SK-N-SH (cell line): ENCODE measurements at regions not wholly inside any gene's neighbourhood (a gene's known extent, or its start where the extent isn't known, plus 50 kb on each side); places are given as distances from the start of the nearest gene placed in this dataset.

Experiments
- CTCF ChIA-PET: fragments of 300-600, 350-600 bp; formaldehyde crosslinking; extraction: SDS; loops from one replicate; lab custom pipeline; 2021; lab: Yijun Ruan, JAX
- POLR2A ChIA-PET: fragments of 350-600 bp; sonication (Branson Sonifier 250); formaldehyde crosslinking; extraction: SDS; loops from one replicate; lab custom pipeline; 2020; ENCODE audit warnings: antibody characterized with exemption, inconsistent platforms; lab: Yijun Ruan, JAX
- DNase-seq: peaks from one replicate; pipeline ENCODE4 v3.0.0; 2012
- H2AFZ ChIP-seq: fragments of 200-600 bp; sonication (generic); 2 replicates; pipeline ENCODE4 v1.8.1; 2016; ENCODE audit warnings: antibody characterized with exemption, mild to moderate bottlenecking, low read depth
- H3F3A ChIP-seq: fragments of 200-600 bp; sonication (generic); replicated peaks from 2 replicates; pipeline ENCODE3; 2016; ENCODE audit warnings: antibody characterized with exemption, mild to moderate bottlenecking; ENCODE audit not compliant: insufficient read depth
- H3K27ac ChIP-seq, 2 experiments: fragments of 200-500 bp in 1 of 2; fragments of 200-600 bp in 1 of 2; sonication (Bioruptor generic) in 1 of 2; sonication (generic), shearing (Covaris generic) in 1 of 2; 2 replicates each; pipeline versions ENCODE4 v1.5.1 to v1.6.1; 2014 to 2016; ENCODE audit warnings: low read depth in 2 of 2, inconsistent platforms in 1 of 2, low read length in 1 of 2, mild to moderate bottlenecking in 1 of 2, mixed read lengths in 1 of 2
- H3K27me3 ChIP-seq: fragments of 200-600 bp; sonication (generic), shearing (Covaris generic); 2 replicates; pipeline ENCODE4 v1.6.1; 2016; ENCODE audit warnings: mixed run types; ENCODE audit not compliant: insufficient read depth
- H3K36me3 ChIP-seq, 2 experiments: fragments of 200-500 bp in 1 of 2; fragments of 200-600 bp in 1 of 2; sonication (Bioruptor generic) in 1 of 2; sonication (generic) in 1 of 2; replicated peaks in 1 of 2; 2 replicates each; pipeline versions ENCODE3 to v1.5.1; 2014 to 2016; ENCODE audit warnings: low read length in 1 of 2, mild to moderate bottlenecking in 1 of 2; ENCODE audit not compliant: insufficient read depth in 2 of 2, control insufficient read depth in 1 of 2
- H3K4me1 ChIP-seq, 2 experiments: fragments of 200-500 bp in 1 of 2; fragments of 200-600 bp in 1 of 2; sonication (Bioruptor generic) in 1 of 2; sonication (generic), shearing (Covaris generic) in 1 of 2; 2 replicates each; pipeline versions ENCODE4 v1.5.1 to v1.6.1; 2014 to 2016; ENCODE audit warnings: low read depth in 1 of 2, low read length in 1 of 2, mixed run types in 1 of 2; ENCODE audit not compliant: insufficient read depth in 2 of 2, control insufficient read depth in 1 of 2
- H3K4me2 ChIP-seq: fragments of 200-600 bp; sonication (generic), shearing (Covaris generic); 2 replicates; pipeline ENCODE4 v1.6.1; 2017; ENCODE audit warnings: mixed run types
- H3K4me3 ChIP-seq, 2 experiments: fragments of 200-500 bp in 1 of 2; fragments of 200-600 bp in 1 of 2; sonication (Bioruptor generic) in 1 of 2; sonication (generic), shearing (Covaris generic) in 1 of 2; 2 replicates each; pipeline versions ENCODE4 v1.5.1 to v1.8.1; 2014 to 2016; ENCODE audit warnings: low read depth in 2 of 2, inconsistent platforms in 1 of 2, low read length in 1 of 2, mild to moderate bottlenecking in 1 of 2, mixed read lengths in 1 of 2, moderate library complexity in 1 of 2
- H3K79me2 ChIP-seq: fragments of 200-600 bp; sonication (generic); 2 replicates; pipeline ENCODE4 v1.8.1; 2017; ENCODE audit warnings: mild to moderate bottlenecking; ENCODE audit not compliant: insufficient read depth
- H3K9ac ChIP-seq: fragments of 200-600 bp; sonication (generic); 2 replicates; pipeline ENCODE4 v1.6.1; 2017; ENCODE audit warnings: mixed run types
- H3K9me2 ChIP-seq: fragments of 200-600 bp; sonication (generic); 2 replicates; pipeline ENCODE4 v1.6.1; 2017; ENCODE audit warnings: mixed run types
- H3K9me3 ChIP-seq: fragments of 200-600 bp; sonication (generic); 2 replicates; pipeline ENCODE4 v1.6.1; 2017; ENCODE audit warnings: mixed run types, mild to moderate bottlenecking, moderate library complexity
- H4K20me1 ChIP-seq: fragments of 200-600 bp; sonication (generic); 2 replicates; pipeline ENCODE4 v1.6.1; 2017; ENCODE audit warnings: mild to moderate bottlenecking, mixed run types; ENCODE audit not compliant: insufficient read depth
- CTCF ChIP-seq: fragments of 200-600 bp; sonication (generic); IDR thresholded peaks from 2 replicates; pipeline ENCODE4 v1.6.1; 2017; ENCODE audit warnings: antibody characterized with exemption, mild to moderate bottlenecking, moderate library complexity
- EZH2phosphoT487 ChIP-seq: fragments of 200-600 bp; sonication (generic); IDR thresholded peaks from 2 replicates; pipeline ENCODE4 v1.6.1; 2017; ENCODE audit warnings: low read depth, mixed run types, mild to moderate bottlenecking, antibody characterized with exemption, moderate library complexity, borderline replicate concordance
- FOXJ3 ChIP-seq: sonication (generic); formaldehyde crosslinking; IDR thresholded peaks from 2 replicates; pipeline ENCODE4 v1.5.1; 2020; ENCODE audit warnings: mild to moderate bottlenecking, missing genetic modification reagents
- FOXM1 ChIP-seq: IDR thresholded peaks from 2 replicates; pipeline ENCODE4 v1.4.0; 2012; ENCODE audit warnings: low read depth, mild to moderate bottlenecking
- GABPA ChIP-seq: IDR thresholded peaks from 2 replicates; pipeline ENCODE4 v1.4.0; 2012; ENCODE audit warnings: low read depth, mild to moderate bottlenecking
- GATA2 ChIP-seq: sonication (generic); formaldehyde crosslinking; IDR thresholded peaks from 2 replicates; pipeline ENCODE4 v1.5.0; 2020; ENCODE audit warnings: mild to moderate bottlenecking, missing genetic modification reagents
- IRF3 ChIP-seq: fragments of 150-350 bp; IDR thresholded peaks from 2 replicates; pipeline ENCODE4 v1.6.1; 2016; ENCODE audit warnings: mild to moderate bottlenecking, low read depth, low read length
- MEF2A ChIP-seq: IDR thresholded peaks from 2 replicates; pipeline ENCODE4 v1.4.0; 2012; ENCODE audit warnings: low read depth, borderline replicate concordance
- NRF1 ChIP-seq: IDR thresholded peaks from 2 replicates; pipeline ENCODE4 v1.6.1; 2012; ENCODE audit warnings: low read depth, mild to moderate bottlenecking, low read length
- PBX3 ChIP-seq: IDR thresholded peaks from 2 replicates; pipeline ENCODE4; 2012
- POLR2AphosphoS5 ChIP-seq: IDR thresholded peaks from 2 replicates; pipeline ENCODE4 v1.6.1; 2012; ENCODE audit warnings: low read depth, low read length
- RCOR1 ChIP-seq: fragments of 150-350 bp; IDR thresholded peaks from 2 replicates; pipeline ENCODE4 v1.6.1; 2017; ENCODE audit warnings: antibody characterized with exemption, low read length
- REST ChIP-seq: IDR thresholded peaks from 2 replicates; pipeline ENCODE4 v1.6.1; 2012; ENCODE audit warnings: mild to moderate bottlenecking, low read depth, low read length, moderate library complexity
- RFX5 ChIP-seq: IDR thresholded peaks from 2 replicates; pipeline ENCODE4 v1.6.1; 2012; ENCODE audit warnings: mild to moderate bottlenecking, improper control_type of control experiment, low read length
- RXRA ChIP-seq: IDR thresholded peaks from 2 replicates; pipeline ENCODE4 v1.4.0; 2012; ENCODE audit warnings: low read depth, mild to moderate bottlenecking, borderline replicate concordance
- SIN3A ChIP-seq: IDR thresholded peaks from 2 replicates; pipeline ENCODE4 v1.6.1; 2012; ENCODE audit warnings: low read depth, mild to moderate bottlenecking, low read length, moderate library complexity, borderline replicate concordance
- SMC3 ChIP-seq: IDR thresholded peaks from 2 replicates; pipeline ENCODE4 v1.6.1; 2012; ENCODE audit warnings: low read depth, low read length, improper control_type of control experiment
- TAF1 ChIP-seq: IDR thresholded peaks from 2 replicates; pipeline ENCODE4 v1.6.1; 2012; ENCODE audit warnings: low read depth, mild to moderate bottlenecking, low read length, moderate library complexity, borderline replicate concordance
- TCF12 ChIP-seq: IDR thresholded peaks from 2 replicates; pipeline ENCODE4 v1.4.0; 2012
- TEAD4 ChIP-seq: IDR thresholded peaks from 2 replicates; pipeline ENCODE4 v1.4.0; 2012; ENCODE audit warnings: mild to moderate bottlenecking, borderline replicate concordance; ENCODE audit not compliant: insufficient read depth
- WGBS: methylation state at CpG from one replicate; pipeline ENCODE4 v1.1.6; 2017; ENCODE audit warnings: low lambda C conversion rate; 5-methylcytosine and 5-hydroxymethylcytosine counted together

GRCh38 chr12:89959179-89959578 lies 250.5 kb upstream of the ATP2B1 start:
- Histone ChIP-seq H4K20me1 (no peaks in the 10 kb centered on the region), H3K4me1 (peaks cover 0 to 3% of the 10 kb centered on the region in 2 experiments; a peak in 3 of 4 replicates), H3K36me3 (no peaks in the 10 kb centered on the region), H3K27me3 (no peaks in the 10 kb centered on the region), H3K27ac (no peak overlapping the region), H3K4me2 (no peak overlapping the region), H3F3A (no peaks in the 10 kb centered on the region), H3K9me2 (no peaks in the 10 kb centered on the region), H3K4me3 (no peak overlapping the region), H3K9me3 (no peaks in the 10 kb centered on the region), H3K79me2 (no peaks in the 10 kb centered on the region), H3K9ac (no peak overlapping the region), H2AFZ (no peak overlapping the region)
- ChIA-PET CTCF (no interaction called here), POLR2A (no interaction called here)
- TF ChIP-seq TCF12 (no peak), EZH2phosphoT487 (no peak), RCOR1 (no peak), TEAD4 (no peak), POLR2AphosphoS5 (no peak), RXRA (no peak), FOXM1 (no peak), PBX3 (no peak), TAF1 (no peak), MEF2A (no peak), NRF1 (no peak), CTCF (no peak), SIN3A (no peak), FOXJ3 (CRISPR knock-in tag) (no peak), SMC3 (no peak), GATA2 (CRISPR knock-in tag) (no peak), GABPA (no peak), RFX5 (no peak)
- WGBS = 42% methylated on average over 1 of the region's 1 CpG
- DNase-seq = no peak

- Histone ChIP-seq H3K4me2 (no peak overlapping the region), H3K4me3 (no peak overlapping the region), H3K36me3 (no peaks in the 10 kb centered on the region), H3K79me2 (no peaks in the 10 kb centered on the region), H3F3A (no peaks in the 10 kb centered on the region), H3K9me2 (no peaks in the 10 kb centered on the region), H3K4me1 (peaks cover 3 to 7% of the 10 kb centered on the region in 2 experiments; a peak in 3 of 4 replicates), H2AFZ (no peak overlapping the region), H3K9ac (no peak overlapping the region), H3K27ac (no peak overlapping the region), H4K20me1 (no peaks in the 10 kb centered on the region), H3K9me3 (no peaks in the 10 kb centered on the region), H3K27me3 (no peaks in the 10 kb centered on the region)
- ChIA-PET CTCF (no interaction called here), POLR2A (no interaction called here)
- WGBS = 98% methylated on average over 3 of the region's 3 CpGs
- no peak for DNase-seq
- TF ChIP-seq CTCF (no peak), EZH2phosphoT487 (no peak), IRF3 (no peak), REST (no peak)
These were observed 245.6 kb upstream of the ATP2B1 start for GRCh38 chr12:89954259-89954658.
